ENCODE measurements at regions not wholly inside any gene's neighbourhood (a gene's known extent, or its start where the extent isn't known, plus 50 kb on each side); places are given as distances from the start of the nearest gene placed in this dataset.

DNA sequence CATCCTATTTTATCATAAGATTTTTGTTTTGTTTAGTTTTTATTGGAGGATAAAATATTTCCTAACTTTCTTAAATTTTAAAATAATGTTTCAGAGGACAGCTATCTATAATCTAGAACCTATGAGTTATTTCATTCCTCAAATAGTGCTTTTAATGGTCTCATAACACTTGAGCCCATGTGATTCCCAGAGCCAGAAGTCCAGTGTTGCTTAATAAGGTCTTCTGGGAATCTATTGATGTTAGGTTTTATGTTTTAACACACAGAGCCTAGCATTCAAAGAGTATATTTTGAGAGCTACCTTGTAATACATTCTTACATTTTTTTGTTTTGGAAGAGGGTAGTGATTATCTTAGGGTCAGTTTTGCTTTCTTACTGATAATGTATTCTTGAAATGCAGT lies 200.2 kb downstream of the CENPW start:
- H3K9me3 ChIP-seq (ENCODE audit: low read depth), result no peaks in the 10 kb centered on the region
- TF ChIP-seq CTCF (IDR thresholded peaks at IDR 0.05; ENCODE audit: low read depth, low read length), result no peak
- no peak overlapping the region for H3K4me3 ChIP-seq
- no peak overlapping the region for H3K27ac ChIP-seq
- H3K36me3 ChIP-seq, result no peaks in the 10 kb centered on the region
- no peak for DNase-seq (ENCODE audit: low read depth in 1 of 2, low spot score in 1 of 2)
- peaks cover 6% of the 10 kb centered on the region for H3K4me1 ChIP-seq (ENCODE audit: low read depth)
- H3K27me3 ChIP-seq, result no peaks in the 10 kb centered on the region

DNA sequence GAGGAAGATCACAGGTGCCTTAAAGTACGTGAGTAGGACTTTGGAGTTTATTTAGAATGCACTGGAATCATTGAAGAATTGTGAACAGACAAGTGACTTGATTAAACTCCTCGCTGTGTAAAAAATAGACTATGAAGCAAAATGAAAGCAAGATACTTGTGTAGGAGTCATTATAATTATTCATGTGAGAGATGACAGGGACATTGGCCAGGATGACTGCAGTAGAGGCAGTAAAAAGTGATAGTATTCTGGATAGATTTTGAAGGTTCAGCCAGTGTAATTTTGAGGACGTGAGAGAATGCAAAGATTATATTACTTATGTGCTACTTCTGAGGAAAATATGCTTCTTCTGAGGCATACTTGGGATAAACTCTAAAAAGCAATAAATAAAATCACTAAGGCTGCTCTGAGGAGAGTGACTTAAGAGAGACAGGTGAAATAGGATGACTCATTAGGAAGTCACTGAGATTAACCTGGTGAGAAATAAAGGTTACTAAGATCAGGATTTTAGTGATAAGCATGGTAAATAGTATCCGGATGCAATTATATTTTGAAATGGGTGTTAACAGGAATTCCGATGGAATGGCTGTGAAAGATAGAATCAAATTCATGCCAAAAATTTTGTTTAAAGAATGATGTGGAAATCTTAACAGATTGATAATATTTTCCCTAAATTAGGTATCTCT lies 202.0 kb downstream of the CENPW start:
- Histone ChIP-seq H3K4me3 (no peak overlapping the region), H3K27ac (no peak overlapping the region), H3K9me3 (ENCODE audit: low read depth) (no peaks in the 10 kb centered on the region), H3K27me3 (no peaks in the 10 kb centered on the region), H3K36me3 (no peaks in the 10 kb centered on the region), H3K4me1 (ENCODE audit: low read depth) (no peaks in the 10 kb centered on the region)
- DNase-seq (ENCODE audit: low read depth in 1 of 2, low spot score in 1 of 2), result no peak
- no peak for TF ChIP-seq CTCF (IDR thresholded peaks at IDR 0.05; ENCODE audit: low read depth, low read length)

DNA sequence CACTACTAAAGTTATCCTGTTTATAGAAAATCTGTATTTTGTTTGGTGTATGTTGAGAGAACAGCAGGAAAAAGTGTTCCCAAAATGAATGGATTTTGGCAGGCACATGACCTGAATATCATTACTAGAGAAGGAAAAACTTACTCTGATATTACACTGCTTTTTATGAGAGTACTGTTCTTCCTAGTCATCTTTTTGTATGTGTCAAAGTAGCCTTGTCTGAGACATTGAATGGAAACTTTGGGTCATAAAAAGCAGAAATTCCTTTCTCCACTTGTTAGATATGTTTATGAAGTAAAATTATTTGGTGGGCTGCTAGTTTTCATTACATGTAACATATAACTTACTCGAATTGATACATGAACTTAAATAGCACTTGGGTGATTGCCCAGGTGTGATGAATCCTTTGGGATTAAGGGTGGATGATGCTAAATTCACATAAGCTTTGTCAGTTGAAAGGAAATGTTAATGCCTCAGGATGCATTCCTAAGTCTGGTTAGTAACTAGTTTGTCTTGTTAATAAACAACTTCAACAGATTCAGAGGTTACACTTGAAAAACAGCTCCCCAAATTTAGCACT lies 206.7 kb downstream of the CENPW start:
- H3K4me3 ChIP-seq, result no peak overlapping the region
- no peaks in the 10 kb centered on the region for H3K27me3 ChIP-seq
- no peaks in the 10 kb centered on the region for H3K9me3 ChIP-seq (ENCODE audit: low read depth)
- no peak for DNase-seq (ENCODE audit: low read depth in 1 of 2, low spot score in 1 of 2)
- no peak for TF ChIP-seq CTCF (IDR thresholded peaks at IDR 0.05; ENCODE audit: low read depth, low read length)
- no peaks in the 10 kb centered on the region for H3K4me1 ChIP-seq (ENCODE audit: low read depth)
- H3K36me3 ChIP-seq, result no peaks in the 10 kb centered on the region
- no peak overlapping the region for H3K27ac ChIP-seq

- no peak for DNase-seq (ENCODE audit: low read depth in 1 of 2, low spot score in 1 of 2)
- Histone ChIP-seq H3K36me3 (no peaks in the 10 kb centered on the region), H3K27ac (no peak overlapping the region)
Measured at GRCh38 chr6:126548300-126548699, 208.4 kb downstream of the CENPW start.

GRCh38 chr6:126550323-126550722 lies 210.4 kb downstream of the CENPW start:
- no peaks in the 10 kb centered on the region for H3K4me1 ChIP-seq (ENCODE audit: low read depth)
- no peak for DNase-seq (ENCODE audit: low read depth in 1 of 2, low spot score in 1 of 2)
- H3K27me3 ChIP-seq, result no peaks in the 10 kb centered on the region
- no peaks in the 10 kb centered on the region for H3K9me3 ChIP-seq (ENCODE audit: low read depth)
- H3K36me3 ChIP-seq, result no peaks in the 10 kb centered on the region
- no peak for TF ChIP-seq CTCF (IDR thresholded peaks at IDR 0.05; ENCODE audit: low read depth, low read length)
- no peak overlapping the region for H3K4me3 ChIP-seq
- no peak overlapping the region for H3K27ac ChIP-seq

More at GRCh38 chr6:126548300-126548699, 208.4 kb downstream of the CENPW start:
- no peaks in the 10 kb centered on the region for H3K27me3 ChIP-seq
- no peaks in the 10 kb centered on the region for H3K4me1 ChIP-seq (ENCODE audit: low read depth)
- no peak for TF ChIP-seq CTCF (IDR thresholded peaks at IDR 0.05; ENCODE audit: low read depth, low read length)
- H3K9me3 ChIP-seq (ENCODE audit: low read depth), result no peaks in the 10 kb centered on the region
- H3K4me3 ChIP-seq, result no peak overlapping the region

Measured in cardiac muscle cell (in vitro differentiated cells and primary cell).